ENCODE measurements at regions not wholly inside any gene's neighbourhood (a gene's known extent, or its start where the extent isn't known, plus 50 kb on each side); places are given as distances from the start of the nearest gene placed in this dataset.
"Not testable (repeated sequence)": the region's sequence is repeated elsewhere in the genome, so short reads cannot be mapped to it uniquely, and the experiment has no call there.

DNA sequence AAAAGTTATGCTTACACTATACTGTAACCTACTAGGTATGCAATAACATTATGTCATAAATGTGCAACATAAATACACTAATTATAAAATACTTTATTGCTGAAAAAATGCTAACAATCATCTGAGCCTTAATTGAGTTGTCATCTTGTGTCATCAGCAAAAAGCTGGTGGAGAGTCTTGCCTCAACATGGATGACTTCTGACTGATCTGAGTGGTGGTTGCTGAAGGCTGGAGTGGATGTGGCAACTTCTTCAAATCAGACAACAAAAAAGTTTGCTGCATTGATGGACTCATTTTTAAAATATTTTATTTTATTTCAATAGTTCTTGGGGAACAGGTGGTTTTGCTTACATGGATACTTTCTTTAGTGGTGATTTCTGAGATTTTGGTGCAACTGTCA is 93.9 kb upstream of the AMN1 start:
- no peak for DNase-seq (ENCODE audit: extremely low read depth, low read depth, low spot score)

DNA sequence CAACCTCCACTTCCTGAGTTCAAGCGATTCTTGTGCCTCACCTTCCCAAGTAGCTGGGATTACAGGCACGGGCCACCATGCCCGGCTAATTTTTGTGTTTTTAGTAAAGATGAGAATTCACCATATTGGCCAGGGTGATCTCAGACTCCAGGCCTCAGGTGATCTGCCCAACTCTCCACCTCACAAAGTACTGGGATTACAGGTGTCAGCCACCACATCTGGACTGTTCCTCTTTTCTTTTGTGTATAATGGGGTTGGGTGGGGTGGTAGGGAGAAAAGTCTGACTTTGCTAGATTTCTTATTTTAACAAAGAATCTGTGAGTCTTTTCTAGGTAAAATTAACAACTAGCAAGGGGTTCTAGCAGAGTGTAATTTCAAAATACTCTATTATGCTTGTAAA is 92.7 kb upstream of the AMN1 start:
- no peak for DNase-seq (ENCODE audit: extremely low read depth, low read depth, low spot score)

DNA sequence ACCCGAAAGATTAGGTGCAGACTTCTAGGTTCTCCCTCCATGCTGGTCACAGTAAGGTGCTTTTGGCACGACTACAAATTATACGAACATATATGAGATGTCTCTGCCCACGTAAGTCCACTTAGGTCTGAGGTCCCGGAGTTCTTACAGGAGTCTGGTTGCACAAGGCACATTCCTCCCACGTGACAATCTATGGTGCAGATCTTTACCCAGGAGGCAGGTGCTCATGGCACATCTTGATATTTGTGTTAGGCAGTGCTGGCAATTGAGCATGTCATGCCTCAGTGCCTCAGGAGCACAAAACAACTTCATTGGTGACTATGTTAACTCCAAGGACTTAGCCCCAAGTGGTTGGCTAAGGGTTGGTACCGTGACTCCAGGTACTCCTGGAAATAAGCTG is 92.0 kb upstream of the AMN1 start:
- no peak for DNase-seq (ENCODE audit: extremely low read depth, low read depth, low spot score)

DNA sequence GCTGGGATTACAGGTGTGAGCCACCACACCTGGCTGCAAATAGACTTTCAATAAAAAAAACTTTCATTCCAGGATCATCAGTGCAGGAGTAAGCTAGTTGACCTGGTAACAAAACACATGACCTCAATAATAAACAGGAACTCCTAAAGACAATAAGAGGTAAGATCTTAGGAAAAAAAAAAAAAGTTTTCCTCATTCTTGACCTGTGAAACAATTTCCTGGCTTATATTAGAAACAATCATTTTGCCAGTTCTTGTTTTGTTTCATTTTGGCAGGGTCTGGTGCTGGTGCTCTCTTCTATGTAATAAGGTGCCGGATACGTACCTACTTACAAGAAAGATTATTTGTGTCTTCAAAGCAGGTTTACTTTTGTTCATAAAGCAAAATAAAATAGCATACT is 90.6 kb upstream of the AMN1 start:
- peak; percentile 42 for DNase-seq (ENCODE audit: extremely low read depth, low read depth, low spot score)

DNA sequence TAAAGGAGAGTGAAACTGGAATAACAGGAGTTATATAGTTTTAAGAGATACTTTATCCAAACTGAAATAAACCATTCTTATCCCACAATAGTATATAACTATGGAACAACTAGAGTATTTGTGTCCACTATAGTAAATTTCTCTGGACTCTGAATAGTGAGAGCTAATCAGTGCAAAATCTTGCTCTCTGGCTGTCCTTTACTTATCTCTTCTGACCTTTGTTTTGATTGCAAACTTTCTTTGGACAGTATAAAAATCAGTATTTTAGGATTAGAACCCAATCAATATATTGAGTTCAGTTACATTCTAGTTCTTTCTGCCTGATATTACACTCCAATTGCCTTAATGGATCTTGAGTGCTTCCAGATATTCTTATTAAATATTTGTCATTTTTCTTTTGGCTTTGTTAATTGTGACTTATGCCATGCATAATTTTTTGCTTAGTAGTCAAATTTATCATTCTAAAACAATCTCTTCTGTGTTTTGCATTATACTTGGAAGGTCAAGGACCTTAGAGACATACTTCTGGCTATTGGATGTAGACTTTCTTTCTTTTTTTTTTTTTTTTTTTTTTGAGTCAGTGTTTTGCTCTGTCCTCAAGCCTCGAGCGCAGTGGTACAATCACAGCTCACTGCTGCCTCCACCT is 89.9 kb upstream of the AMN1 start:
- DNase-seq (ENCODE audit: extremely low read depth, low read depth, low spot score): no peak

DNA sequence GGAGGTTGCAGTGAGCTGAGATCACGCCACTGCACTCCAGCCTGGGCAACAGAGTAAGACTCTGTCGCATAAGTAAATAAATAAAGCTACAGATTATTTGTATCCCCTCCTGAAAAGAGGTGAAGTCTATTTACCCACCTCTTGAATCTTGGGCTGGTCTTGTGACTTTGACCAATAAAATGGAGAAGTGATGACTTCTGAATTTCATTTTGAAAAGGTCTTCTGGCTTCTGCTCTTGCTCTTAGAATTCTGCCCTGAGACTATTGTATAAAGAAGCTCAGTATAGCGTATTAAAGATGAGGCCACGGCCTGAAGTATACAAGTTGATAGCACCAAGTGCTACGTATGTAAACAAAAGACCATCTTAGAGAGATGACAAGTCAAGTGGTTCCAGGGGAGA is 88.3 kb upstream of the AMN1 start:
- no peak for DNase-seq (ENCODE audit: extremely low read depth, low read depth, low spot score)

DNA sequence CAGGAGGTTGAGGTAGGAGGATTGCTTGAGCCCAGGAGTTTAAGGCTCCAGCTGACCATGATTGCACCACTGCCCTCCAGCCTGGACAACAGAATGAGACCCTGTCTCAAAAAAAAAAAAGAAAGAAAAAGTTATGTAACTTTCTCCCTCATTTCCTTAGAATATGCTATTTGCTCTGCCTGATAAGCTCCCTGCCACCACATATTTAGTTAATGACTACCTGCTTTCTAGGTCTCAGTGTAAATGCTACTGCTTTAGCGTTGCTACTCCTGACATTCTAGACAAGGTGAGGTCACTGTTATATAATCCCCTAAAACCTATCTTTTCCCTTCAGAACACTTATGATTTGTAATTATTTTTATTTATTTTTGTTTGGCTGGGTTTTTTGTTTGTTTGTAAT is 86.3 kb upstream of the AMN1 start:
- no peak for DNase-seq (ENCODE audit: extremely low read depth, low read depth, low spot score)

DNA sequence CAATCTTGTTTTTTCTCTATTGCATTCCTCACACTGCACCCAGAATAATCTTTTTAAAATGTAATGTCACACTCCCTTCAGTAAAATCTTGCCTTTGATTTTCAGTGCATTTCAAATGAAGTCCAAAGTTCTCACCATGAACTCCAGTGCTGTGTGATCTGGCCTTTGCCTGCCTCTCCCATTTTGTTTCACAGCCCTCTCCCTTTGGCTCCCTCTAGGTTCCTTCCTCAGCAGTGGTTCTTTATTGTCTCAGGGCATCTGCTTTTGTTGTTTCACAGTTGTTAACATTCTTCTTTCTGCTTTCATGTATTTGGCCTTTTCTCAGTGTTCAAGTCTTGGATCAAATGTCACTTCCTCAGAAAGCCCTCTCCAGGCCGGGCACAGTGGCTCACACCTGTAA is 84.5 kb upstream of the AMN1 start:
- no peak for DNase-seq (ENCODE audit: extremely low read depth, low read depth, low spot score)

DNA sequence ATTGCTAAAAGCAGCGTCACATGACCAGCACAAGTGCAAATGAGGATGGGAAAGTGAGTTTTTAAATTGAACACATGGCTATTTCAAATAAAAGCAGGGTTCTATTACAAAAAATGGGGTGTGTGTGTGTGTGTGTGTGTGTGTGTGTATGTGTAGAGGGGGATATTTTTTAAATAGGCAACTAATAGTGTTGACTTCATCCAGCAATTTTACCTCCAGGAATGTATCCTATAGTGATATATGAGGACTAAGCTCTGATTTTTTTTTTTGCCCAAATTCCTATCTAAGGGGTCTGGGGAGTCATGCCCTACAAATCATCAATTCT is 78.9 kb upstream of the AMN1 start:
- no peak for DNase-seq (ENCODE audit: extremely low read depth, low read depth, low spot score)

DNA sequence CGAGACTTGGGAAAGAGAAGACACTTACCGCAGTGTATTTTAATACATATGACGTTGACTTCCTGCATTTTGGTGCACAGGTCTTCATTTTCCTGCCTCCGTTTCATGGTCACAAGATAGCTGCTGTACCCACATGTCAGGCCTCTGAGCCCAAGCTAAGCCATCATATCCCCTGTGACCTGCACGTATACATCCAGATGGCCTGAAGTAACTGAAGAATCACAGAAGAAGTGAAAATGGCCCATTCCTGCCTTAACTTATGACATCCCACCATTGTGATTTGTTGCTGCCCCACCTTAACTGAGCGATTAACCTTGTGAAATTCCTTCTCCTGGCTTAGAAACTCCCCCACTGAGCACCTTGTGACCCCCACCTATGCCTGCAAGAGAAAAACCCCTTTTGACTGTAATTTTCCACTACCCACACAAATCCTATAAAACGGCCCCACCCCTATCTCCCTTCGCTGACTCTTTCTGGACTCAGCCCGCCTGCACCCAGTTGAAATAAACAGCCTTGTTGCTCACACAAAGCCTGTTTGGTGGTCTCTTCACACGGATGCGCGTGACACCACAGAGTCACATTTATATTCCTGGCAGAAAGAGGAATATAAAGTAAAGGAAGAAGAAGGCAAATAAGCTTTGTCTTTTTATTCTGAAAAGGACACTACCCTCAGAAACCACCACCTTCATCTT is 78.4 kb upstream of the AMN1 start:
- not testable (repeated sequence) for DNase-seq (ENCODE audit: extremely low read depth, low read depth, low spot score)

DNA sequence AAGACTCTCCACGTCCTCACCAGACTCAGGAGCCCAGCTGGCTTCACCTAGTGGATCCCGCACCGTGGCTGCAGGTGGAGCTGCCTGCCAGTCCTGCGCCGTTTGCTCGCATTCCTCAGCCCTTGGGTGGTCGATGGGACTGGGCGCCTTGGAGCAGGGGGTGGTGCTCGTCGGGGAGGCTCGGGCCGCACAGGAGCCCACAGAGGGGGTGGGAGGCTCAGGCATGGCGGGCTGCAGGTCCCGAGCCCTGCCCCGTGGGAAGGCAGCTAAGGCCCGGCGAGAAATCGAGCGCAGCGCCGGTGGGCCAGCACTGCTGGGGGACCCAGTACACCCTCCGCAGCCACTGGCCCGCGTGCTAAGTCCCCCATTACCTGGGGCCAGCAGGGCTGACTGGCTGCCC is 76.9 kb upstream of the AMN1 start:
- not testable (repeated sequence) for DNase-seq (ENCODE audit: extremely low read depth, low read depth, low spot score)

DNA sequence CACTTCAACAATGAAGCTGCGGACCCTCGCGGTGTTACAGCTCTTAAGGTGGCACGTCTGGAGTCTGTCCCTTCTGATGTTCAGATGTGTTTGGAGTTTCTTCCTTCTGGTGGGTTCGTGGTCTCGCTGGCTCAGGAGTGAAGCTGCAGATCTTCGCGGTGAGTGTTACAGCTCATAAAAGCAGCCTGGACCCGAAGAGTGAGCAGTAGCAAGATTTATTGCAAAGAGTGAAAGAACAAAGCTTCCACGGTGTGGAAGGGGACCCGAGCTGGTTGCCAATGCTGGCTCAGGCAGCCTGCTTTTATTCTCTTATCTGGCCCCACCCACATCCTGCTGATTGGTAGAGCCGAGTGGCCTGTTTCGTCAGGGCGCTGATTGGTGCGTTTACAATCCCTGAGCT is 75.9 kb upstream of the AMN1 start:
- DNase-seq (ENCODE audit: extremely low read depth, low read depth, low spot score): not testable (repeated sequence)

DNA sequence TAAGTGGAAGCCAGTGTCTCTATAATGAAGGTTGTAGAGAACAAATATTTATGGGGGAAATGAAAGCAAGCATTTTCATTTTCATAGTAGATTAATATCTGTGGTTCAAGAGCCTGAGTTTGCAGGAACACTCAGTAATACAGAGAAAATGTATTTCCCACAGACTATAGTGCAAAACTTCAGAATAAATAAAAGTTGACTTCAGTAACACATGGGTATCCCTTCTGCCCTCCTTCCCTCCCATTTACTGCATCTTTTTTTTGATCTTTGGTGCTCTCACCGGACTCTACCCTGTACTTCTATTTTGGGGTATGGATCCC is 75.3 kb upstream of the AMN1 start:
- DNase-seq (ENCODE audit: extremely low read depth, low read depth, low spot score): no peak

DNA sequence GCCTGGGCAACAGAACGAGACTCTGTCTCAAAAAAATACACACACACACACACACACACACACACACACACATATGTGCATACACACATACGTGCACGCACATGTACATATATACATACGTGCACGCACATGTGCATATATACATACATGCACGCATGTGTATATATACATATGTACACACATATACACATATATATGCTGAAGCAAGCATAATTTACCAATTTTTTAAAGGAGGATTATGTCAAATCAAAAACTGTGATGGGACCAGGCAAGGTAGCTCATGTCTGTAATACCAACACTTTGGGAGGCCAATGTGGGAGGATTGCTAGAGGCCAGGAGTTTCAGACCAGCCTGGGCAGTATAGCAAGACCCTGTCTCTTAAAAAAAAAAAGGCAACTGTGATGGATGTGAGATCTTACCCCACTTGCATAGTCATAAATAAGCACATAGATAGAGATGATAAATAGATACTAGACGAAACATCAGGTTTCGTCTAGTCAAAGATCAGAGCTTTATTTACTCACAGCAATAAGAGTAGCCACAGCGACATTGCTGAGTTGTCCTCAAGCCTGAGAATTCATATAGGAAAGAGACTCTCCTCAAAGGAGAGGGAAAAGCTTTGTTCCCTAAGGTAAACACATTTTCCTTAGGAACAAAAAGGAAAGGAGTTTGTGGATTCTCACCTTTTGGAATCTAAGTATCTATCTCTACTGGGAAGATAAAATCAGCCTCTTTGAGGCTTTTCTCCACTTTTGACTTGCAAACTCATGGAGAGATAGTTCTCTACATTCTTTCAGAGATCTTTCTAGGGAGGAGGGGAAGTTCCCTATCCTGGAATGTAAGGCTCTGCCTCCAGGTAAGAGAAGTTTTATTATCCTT is 74.7 kb upstream of the AMN1 start:
- DNase-seq (ENCODE audit: extremely low read depth, low read depth, low spot score): no peak

DNA sequence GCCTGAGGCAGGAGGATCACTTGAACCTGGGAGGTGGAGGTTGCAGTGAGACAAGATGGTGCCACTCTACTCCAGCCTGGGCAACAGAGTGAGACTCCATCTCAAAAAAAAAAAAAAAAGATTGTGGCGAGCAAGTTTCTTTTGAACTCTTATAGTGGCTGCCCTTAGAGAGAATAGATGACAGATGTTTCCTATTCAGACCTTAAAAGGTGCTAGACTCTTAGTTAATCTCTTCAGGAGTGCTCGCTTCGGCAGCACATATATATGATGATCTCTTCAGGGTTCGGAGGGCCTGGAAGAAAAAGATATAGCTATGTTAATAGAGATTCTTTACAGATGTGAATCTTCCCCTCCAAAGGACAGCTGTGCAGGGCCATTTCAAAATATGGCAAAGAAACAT is 73.1 kb upstream of the AMN1 start:
- no peak for DNase-seq (ENCODE audit: extremely low read depth, low read depth, low spot score)

DNA sequence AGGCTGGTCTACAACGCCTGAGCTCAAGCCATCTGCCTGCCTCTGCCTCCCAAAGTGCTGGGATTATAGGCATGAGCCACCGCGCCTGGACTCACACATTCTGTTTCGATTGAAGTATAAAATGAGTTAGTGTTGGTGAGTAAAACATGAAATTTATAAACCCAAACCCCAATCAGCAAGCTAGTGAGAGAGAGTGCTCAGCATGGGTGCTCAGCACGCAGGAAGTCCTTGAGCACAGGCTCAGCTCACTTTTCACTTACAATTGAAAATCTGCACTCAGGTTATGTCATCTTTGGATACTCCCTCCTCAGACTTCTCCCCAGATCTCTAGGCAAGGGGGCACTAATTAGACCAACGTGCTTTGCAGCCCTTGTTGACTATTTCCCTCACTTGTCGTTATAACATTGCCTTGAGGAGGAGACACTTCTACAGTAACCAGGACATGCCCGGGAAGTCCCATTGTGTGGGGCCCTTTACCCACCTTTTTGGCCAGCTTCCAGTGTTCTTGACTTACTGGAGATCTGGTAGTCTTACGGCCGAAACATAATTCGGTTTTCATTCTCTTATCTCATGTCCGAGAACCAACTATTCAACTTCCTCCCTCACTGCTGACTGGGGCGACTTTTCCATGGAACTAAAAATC is 68.5 kb upstream of the AMN1 start:
- no peak for DNase-seq (ENCODE audit: extremely low read depth, low read depth, low spot score)

DNA sequence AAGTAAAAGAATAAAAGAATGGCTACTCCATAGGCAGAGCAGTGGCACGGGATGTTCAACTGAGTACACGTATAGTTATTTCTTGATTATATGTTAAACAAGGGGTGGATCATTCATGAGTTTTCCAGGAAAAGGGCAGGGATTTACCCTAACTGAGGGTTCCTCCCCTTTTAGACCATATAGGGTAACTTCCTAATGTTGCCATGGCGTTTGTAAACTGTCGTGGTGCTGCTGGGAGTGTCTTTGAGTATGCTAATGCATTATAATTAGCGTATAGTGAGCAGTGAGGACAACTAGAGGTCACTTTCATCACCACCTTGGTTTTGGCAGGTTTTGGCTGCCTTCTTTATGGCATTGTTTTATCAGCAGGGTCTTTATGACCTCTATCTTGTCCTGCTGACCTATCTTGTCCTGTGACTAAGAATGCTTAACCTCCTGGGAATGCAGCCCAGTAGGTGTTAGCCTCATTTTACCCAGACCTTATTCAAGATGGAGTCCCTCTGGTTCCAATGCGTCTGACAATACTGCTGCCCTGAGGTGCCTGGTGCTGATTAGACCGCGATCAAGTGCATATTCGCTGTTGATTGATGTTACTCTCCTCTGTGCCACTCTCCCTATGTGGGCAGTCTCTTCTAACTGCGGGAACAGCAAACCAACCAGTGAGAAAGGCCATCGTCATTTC is 67.6 kb upstream of the AMN1 start:
- no peak for DNase-seq (ENCODE audit: extremely low read depth, low read depth, low spot score)

DNA sequence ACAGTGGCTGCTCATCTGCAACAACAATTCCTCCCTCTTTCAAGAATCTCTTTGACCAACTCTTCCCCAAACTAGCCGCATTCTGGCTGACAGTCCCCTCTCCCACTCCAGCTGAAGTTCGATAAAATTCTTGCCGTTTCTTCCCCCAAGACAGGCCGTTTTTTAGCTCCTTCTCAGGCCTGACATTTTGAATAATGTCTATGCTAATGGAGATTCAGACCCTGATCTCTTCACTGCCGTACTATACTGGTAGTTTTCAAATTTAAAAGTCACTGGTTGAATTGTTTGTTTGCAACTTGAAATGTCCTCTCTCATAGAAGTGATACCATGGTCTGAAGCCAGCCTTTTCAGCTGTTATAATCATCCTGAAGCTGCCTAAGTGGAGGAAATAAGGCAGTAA is 65.9 kb upstream of the AMN1 start:
- DNase-seq (ENCODE audit: extremely low read depth, low read depth, low spot score): no peak

DNA sequence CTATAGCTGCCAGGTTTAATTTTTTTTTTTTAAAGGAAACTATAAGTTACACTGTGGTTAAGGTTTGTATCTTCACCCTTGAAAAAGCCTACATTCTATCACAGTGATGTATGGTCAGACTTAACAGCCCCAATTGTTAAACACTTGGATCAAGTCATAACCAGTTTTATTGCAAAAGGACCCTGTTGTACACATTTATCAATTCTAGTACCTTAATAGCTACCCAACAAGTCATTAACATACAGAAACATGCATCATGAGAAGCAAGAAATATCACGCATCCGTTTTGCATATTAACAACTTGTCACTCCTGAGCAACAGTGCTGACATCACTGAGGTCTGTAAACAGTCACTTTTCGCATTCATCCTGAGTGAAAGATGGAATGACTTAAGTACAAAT is 62.4 kb upstream of the AMN1 start:
- DNase-seq (ENCODE audit: extremely low read depth, low read depth, low spot score): not testable (repeated sequence)

DNA sequence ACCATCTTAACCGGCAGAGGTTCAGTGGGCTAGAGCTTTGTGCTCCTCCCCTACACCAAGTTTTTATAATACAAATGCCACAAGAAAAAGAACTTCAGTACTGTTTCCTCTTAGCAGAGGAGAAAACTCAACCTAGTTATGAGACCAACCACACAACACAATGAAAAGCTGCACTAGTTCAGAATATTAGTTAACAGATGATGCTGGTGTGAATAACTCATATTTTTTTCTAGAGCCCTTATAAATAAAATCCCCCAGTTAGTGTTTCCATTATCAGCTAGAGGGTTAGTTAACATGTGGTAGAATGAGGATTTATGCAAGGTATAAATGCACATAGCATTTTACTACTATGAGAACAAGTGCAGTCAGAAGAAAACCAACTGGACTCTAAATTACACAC is 61.9 kb upstream of the AMN1 start:
- no peak for DNase-seq (ENCODE audit: extremely low read depth, low read depth, low spot score)

DNA sequence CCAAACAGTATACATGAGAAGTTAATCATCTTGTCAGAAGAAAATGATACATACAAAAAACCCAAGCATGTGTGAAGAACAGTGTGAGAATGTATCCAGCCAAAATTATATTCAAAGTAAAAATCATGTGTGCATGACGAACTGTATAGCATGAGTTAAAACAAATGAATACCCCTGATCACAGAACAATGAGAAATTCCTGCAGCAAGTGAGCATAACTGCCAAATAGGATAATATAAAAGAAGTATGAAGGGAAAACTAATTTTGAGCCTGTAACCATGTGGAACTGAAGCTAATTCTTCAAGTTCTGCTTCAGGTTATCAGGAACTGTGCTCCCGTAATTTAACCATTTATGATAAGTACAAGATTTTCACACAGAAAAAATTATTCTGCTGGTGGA is 56.5 kb upstream of the AMN1 start:
- DNase-seq (ENCODE audit: extremely low read depth, low read depth, low spot score): no peak

All from glomerular endothelial cell (primary cell).